ENCODE measurements at regions not wholly inside any gene's neighbourhood (a gene's known extent, or its start where the extent isn't known, plus 50 kb on each side); places are given as distances from the start of the nearest gene placed in this dataset.
"Not testable (repeated sequence)": the region's sequence is repeated elsewhere in the genome, so short reads cannot be mapped to it uniquely, and the experiment has no call there.

- H3K36me3 Mint-ChIP-seq = no peaks in the 10 kb centered on the region
- no peaks in the 10 kb centered on the region for H3K4me1 Mint-ChIP-seq
- H3K4me3 Mint-ChIP-seq = no peak overlapping the region
- DNase-seq = no peak
- H3K27me3 Mint-ChIP-seq (ENCODE audit: low read depth in 3 of 3) = no peaks in the 10 kb centered on the region
- no peak overlapping the region for H3K27ac Mint-ChIP-seq
- peaks cover 9 to 40% (median 25%) of the 10 kb centered on the region in 6 donors for H3K9me3 Mint-ChIP-seq
These were observed 428.5 kb upstream of the TMPRSS15 start for GRCh38 chr21:18831942-18832676.

- H3K36me3 Mint-ChIP-seq = peaks cover 0 to 1% (median 0%) of the 10 kb centered on the region in 3 donors
- peaks cover 11 to 41% (median 28%) of the 10 kb centered on the region in 6 donors for H3K9me3 Mint-ChIP-seq
- H3K4me1 Mint-ChIP-seq = no peaks in the 10 kb centered on the region
- no peak overlapping the region for H3K4me3 Mint-ChIP-seq
- no peak overlapping the region for H3K27ac Mint-ChIP-seq
- no peak for DNase-seq
- no peaks in the 10 kb centered on the region for H3K27me3 Mint-ChIP-seq (ENCODE audit: low read depth in 3 of 3)
These were observed 429.4 kb upstream of the TMPRSS15 start for GRCh38 chr21:18832950-18833349.

- not testable (repeated sequence) for H3K4me3 Mint-ChIP-seq; H3K36me3 Mint-ChIP-seq; H3K27me3 Mint-ChIP-seq (ENCODE audit: low read depth in 3 of 3); H3K27ac Mint-ChIP-seq; H3K4me1 Mint-ChIP-seq; DNase-seq
- peaks cover 11 to 53% (median 34%) of the 10 kb centered on the region in 6 donors for H3K9me3 Mint-ChIP-seq
These were observed 430.5 kb upstream of the TMPRSS15 start for GRCh38 chr21:18834121-18834520.

- Mint-ChIP-seq H3K9me3 (peaks cover 18 to 45% (median 34%) of the 10 kb centered on the region in 6 donors), H3K27me3 (ENCODE audit: low read depth in 3 of 3) (no peaks in the 10 kb centered on the region), H3K27ac (no peak overlapping the region), H3K4me1 (no peaks in the 10 kb centered on the region), H3K36me3 (peaks cover 0 to 3% (median 0%) of the 10 kb centered on the region in 3 donors), H3K4me3 (no peak overlapping the region)
- no peak for DNase-seq
These were observed 436.7 kb upstream of the TMPRSS15 start for GRCh38 chr21:18840239-18840638.

DNA sequence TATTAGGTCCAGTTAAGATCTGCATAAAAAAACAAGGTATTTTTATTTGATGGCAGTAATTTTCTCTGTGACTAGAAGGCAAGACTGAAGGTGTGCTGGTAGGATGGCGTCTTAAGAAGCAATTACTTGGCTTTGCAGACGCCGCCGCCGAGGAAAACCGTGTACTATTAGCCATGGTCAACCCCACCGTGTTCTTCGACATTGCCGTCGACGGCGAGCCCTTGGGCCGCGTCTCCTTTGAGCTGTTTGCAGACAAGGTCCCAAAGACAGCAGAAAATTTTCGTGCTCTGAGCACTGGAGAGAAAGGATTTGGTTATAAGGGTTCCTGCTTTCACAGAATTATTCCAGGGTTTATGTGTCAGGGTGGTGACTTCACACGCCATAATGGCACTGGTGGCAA is 454.0 kb upstream of the TMPRSS15 start:
- H3K9me3 Mint-ChIP-seq = peaks cover 16 to 45% (median 21%) of the 10 kb centered on the region in 6 donors
- not testable (repeated sequence) for H3K36me3 Mint-ChIP-seq; H3K4me3 Mint-ChIP-seq; H3K4me1 Mint-ChIP-seq; H3K27me3 Mint-ChIP-seq (ENCODE audit: low read depth in 3 of 3); H3K27ac Mint-ChIP-seq
- DNase-seq = peak in 1 of 3 donors; percentile 7

DNA sequence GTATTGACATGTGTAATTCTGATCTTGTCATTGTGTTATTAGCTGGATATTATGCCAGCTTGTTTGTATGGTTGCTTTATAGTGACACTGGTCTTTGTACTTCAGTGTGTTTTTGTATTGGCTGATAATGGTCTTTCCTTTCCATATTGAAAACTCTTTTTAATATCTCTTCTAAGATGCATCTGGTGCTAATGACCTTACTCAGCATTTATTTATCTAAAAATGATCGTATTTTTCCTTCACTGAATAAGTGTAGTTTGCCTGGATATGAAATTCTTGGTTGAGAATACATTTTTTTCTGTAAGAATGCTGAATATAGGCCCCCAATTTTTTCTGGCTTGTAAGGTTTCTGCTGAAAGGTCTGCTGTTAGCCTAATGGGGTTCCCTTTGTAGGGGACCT is 465.5 kb upstream of the TMPRSS15 start:
- Mint-ChIP-seq H3K9me3 (peaks cover 13 to 32% (median 23%) of the 10 kb centered on the region in 6 donors), H3K4me1 (no peaks in the 10 kb centered on the region), H3K27ac (no peak overlapping the region), H3K36me3 (peaks cover 0 to 3% (median 0%) of the 10 kb centered on the region in 3 donors), H3K4me3 (no peak overlapping the region), H3K27me3 (ENCODE audit: low read depth in 3 of 3) (peaks cover 0 to 2% (median 0%) of the 10 kb centered on the region in 3 donors)
- DNase-seq = no peak

- H3K36me3 Mint-ChIP-seq = peaks cover 0 to 6% (median 0%) of the 10 kb centered on the region in 3 donors
- no peak overlapping the region for H3K27ac Mint-ChIP-seq
- no peak for DNase-seq
- peaks cover 0 to 38% (median 26%) of the 10 kb centered on the region in 6 donors for H3K9me3 Mint-ChIP-seq
- H3K4me3 Mint-ChIP-seq = no peak overlapping the region
- peaks cover 0 to 2% (median 0%) of the 10 kb centered on the region in 3 donors for H3K27me3 Mint-ChIP-seq (ENCODE audit: low read depth in 3 of 3)
- H3K4me1 Mint-ChIP-seq = no peaks in the 10 kb centered on the region
These were observed 474.3 kb upstream of the TMPRSS15 start for GRCh38 chr21:18877917-18878316.

GRCh38 chr21:18887922-18888602 is 484.5 kb upstream of the TMPRSS15 start:
- no peaks in the 10 kb centered on the region for H3K4me1 Mint-ChIP-seq
- H3K36me3 Mint-ChIP-seq = peaks cover 0 to 3% (median 0%) of the 10 kb centered on the region in 3 donors
- H3K9me3 Mint-ChIP-seq = peaks cover 7 to 53% (median 30%) of the 10 kb centered on the region in 6 donors
- no peak overlapping the region for H3K4me3 Mint-ChIP-seq
- H3K27me3 Mint-ChIP-seq (ENCODE audit: low read depth in 3 of 3) = peaks cover 0 to 2% (median 2%) of the 10 kb centered on the region in 3 donors
- no peak overlapping the region for H3K27ac Mint-ChIP-seq
- no peak for DNase-seq

- peaks cover 0 to 2% (median 0%) of the 10 kb centered on the region in 3 donors for H3K27me3 Mint-ChIP-seq (ENCODE audit: low read depth in 3 of 3)
- no peaks in the 10 kb centered on the region for H3K4me1 Mint-ChIP-seq
- no peak overlapping the region for H3K27ac Mint-ChIP-seq
- peaks cover 0 to 4% (median 0%) of the 10 kb centered on the region in 3 donors for H3K36me3 Mint-ChIP-seq
- no peak for DNase-seq
- peaks cover 11 to 67% (median 23%) of the 10 kb centered on the region in 6 donors for H3K9me3 Mint-ChIP-seq
- H3K4me3 Mint-ChIP-seq = no peak overlapping the region
These were observed 489.8 kb upstream of the TMPRSS15 start for GRCh38 chr21:18893406-18893805.

GRCh38 chr21:18894387-18894786 is 490.8 kb upstream of the TMPRSS15 start:
- H3K27ac Mint-ChIP-seq = no peak overlapping the region
- H3K4me1 Mint-ChIP-seq = no peaks in the 10 kb centered on the region
- H3K9me3 Mint-ChIP-seq = peaks cover 13 to 73% (median 22%) of the 10 kb centered on the region in 6 donors
- peaks cover 0 to 4% (median 0%) of the 10 kb centered on the region in 3 donors for H3K36me3 Mint-ChIP-seq
- no peak overlapping the region for H3K4me3 Mint-ChIP-seq
- no peak for DNase-seq
- H3K27me3 Mint-ChIP-seq (ENCODE audit: low read depth in 3 of 3) = peaks cover 0 to 2% (median 0%) of the 10 kb centered on the region in 3 donors

DNA sequence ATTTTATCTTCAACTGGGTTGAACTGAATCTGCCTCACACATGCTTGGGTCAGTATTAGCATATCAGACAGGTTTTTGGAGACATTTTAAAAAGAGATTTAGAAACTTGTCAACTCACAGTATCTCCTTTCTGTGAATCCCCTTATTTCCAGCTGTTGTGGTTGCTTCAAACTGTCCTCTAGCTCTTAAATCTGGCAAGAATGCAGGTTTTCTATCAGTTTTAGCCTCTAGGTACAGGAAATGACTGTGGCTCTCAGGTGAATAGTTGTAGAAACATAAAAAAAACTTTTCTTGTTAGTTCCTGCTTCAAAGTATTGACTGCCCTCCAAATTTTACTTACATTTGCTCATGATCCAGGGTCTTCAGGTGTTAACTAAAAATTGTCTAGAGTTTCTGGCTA is 495.7 kb upstream of the TMPRSS15 start:
- peaks cover 0 to 4% (median 0%) of the 10 kb centered on the region in 3 donors for H3K36me3 Mint-ChIP-seq
- no peak for DNase-seq
- no peak overlapping the region for H3K4me3 Mint-ChIP-seq
- H3K9me3 Mint-ChIP-seq = peaks cover 10 to 55% (median 19%) of the 10 kb centered on the region in 6 donors
- no peaks in the 10 kb centered on the region for H3K4me1 Mint-ChIP-seq
- peaks cover 0 to under 1% (median 0%) of the 10 kb centered on the region in 3 donors for H3K27me3 Mint-ChIP-seq (ENCODE audit: low read depth in 3 of 3)
- H3K27ac Mint-ChIP-seq = no peak overlapping the region

DNA sequence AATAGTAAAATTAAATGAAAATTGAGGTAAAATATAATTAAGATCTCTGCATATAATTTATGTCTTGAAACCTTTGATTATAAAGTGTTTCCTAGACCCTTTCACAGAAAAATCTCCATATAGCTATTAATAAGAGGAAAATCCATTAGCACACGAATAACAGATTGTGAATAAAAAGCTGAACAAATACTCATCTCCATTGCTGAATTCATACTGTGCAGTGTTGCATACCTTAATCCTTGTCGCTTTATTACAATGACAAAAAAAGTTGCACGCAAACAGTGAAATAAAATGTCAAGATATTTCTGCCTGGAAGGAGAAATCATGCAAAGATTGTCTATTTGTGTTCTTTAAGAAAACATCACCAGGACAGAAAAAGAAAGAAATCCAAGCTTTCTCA is 499.1 kb upstream of the TMPRSS15 start:
- H3K27me3 Mint-ChIP-seq (ENCODE audit: low read depth in 3 of 3) = peaks cover 0 to 2% (median 0%) of the 10 kb centered on the region in 3 donors
- H3K9me3 Mint-ChIP-seq = peaks cover 5 to 52% (median 15%) of the 10 kb centered on the region in 6 donors
- no peak overlapping the region for H3K27ac Mint-ChIP-seq
- no peaks in the 10 kb centered on the region for H3K36me3 Mint-ChIP-seq
- DNase-seq = no peak
- H3K4me1 Mint-ChIP-seq = no peaks in the 10 kb centered on the region
- no peak overlapping the region for H3K4me3 Mint-ChIP-seq

GRCh38 chr21:18907076-18907475 is 503.5 kb upstream of the TMPRSS15 start:
- H3K36me3 Mint-ChIP-seq = no peaks in the 10 kb centered on the region
- DNase-seq = no peak
- H3K27me3 Mint-ChIP-seq (ENCODE audit: low read depth in 3 of 3) = peaks cover 0 to 2% (median 0%) of the 10 kb centered on the region in 3 donors
- H3K4me3 Mint-ChIP-seq = no peak overlapping the region
- peaks cover 5 to 55% (median 25%) of the 10 kb centered on the region in 6 donors for H3K9me3 Mint-ChIP-seq
- no peaks in the 10 kb centered on the region for H3K4me1 Mint-ChIP-seq
- no peak overlapping the region for H3K27ac Mint-ChIP-seq

DNA sequence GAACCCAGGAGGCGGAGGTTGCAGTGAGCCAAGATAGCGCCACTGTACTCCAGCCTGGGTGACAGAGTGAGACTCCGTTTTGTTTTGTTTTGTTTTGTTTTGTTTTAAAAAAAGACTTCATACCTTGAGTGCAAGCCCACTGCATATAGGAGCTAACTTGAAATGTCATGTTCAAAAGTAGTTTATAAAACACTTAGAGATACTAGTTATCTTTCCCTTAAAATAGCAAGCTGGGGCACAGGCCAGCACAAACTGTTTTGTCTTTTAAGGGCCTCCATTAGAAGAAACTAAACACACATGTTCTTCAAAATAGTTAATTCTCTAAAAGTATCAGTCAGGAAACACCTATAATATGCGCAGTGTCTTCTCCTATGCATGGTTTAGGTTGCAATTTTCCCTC is 505.1 kb upstream of the TMPRSS15 start:
- Mint-ChIP-seq H3K4me3 (no peak overlapping the region), H3K27ac (no peak overlapping the region), H3K9me3 (peaks cover 5 to 58% (median 24%) of the 10 kb centered on the region in 6 donors), H3K36me3 (no peaks in the 10 kb centered on the region), H3K4me1 (no peaks in the 10 kb centered on the region), H3K27me3 (ENCODE audit: low read depth in 3 of 3) (peaks cover 0 to 2% (median 0%) of the 10 kb centered on the region in 3 donors)
- no peak for DNase-seq
